Upper lobe of right lung (tissue), 1 donor: ENCODE measurements at regions not wholly inside any gene's neighbourhood (a gene's known extent, or its start where the extent isn't known, plus 50 kb on each side); places are given as distances from the start of the nearest gene placed in this dataset.
"Not testable (repeated sequence)": the region's sequence is repeated elsewhere in the genome, so short reads cannot be mapped to it uniquely, and the experiment has no call there.

Experiments
- ATAC-seq: fragments of 200-7000 bp; cut with Tn5 transposase; one replicate; pipeline ENCODE4 v1.9.1; 2020; ENCODE audit warnings: mild to moderate bottlenecking, moderate library complexity
- DNase-seq: peaks from one replicate; pipeline ENCODE4 v3.0.0-alpha.2; 2020
- H3K27ac ChIP-seq: fragments of 200-600 bp; one replicate; pipeline ENCODE4 v1.8.0; 2022
- H3K27me3 ChIP-seq: fragments of 200-600 bp; one replicate; pipeline ENCODE4 v1.8.0; 2022; ENCODE audit warnings: mild to moderate bottlenecking
- H3K36me3 ChIP-seq: fragments of 200-600 bp; one replicate; pipeline ENCODE4 v1.8.0; 2022
- H3K4me1 ChIP-seq: fragments of 200-600 bp; one replicate; pipeline ENCODE4 v1.8.0; 2022
- H3K4me3 ChIP-seq: fragments of 200-600 bp; one replicate; pipeline ENCODE4 v1.8.0; 2022; ENCODE audit warnings: mild to moderate bottlenecking
- H3K9me3 ChIP-seq: fragments of 200-600 bp; one replicate; pipeline ENCODE4 v1.8.0; 2022
- intact Hi-C: fragments of 100-400 bp; cut with DNase I; formaldehyde crosslinking; loops from one replicate; pipeline ENCODE4 v1.11.0; 2022
- TF ChIP-seq, protein P1 (sequence below): fragments of 200-600 bp; IDR thresholded peaks from one replicate; pipeline ENCODE4 v1.8.0; 2022; ENCODE audit warnings: antibody characterized with exemption
- donor health status: DM: no; HTN: yes; CAD: no; lungs with severe emphysema.

DNA sequence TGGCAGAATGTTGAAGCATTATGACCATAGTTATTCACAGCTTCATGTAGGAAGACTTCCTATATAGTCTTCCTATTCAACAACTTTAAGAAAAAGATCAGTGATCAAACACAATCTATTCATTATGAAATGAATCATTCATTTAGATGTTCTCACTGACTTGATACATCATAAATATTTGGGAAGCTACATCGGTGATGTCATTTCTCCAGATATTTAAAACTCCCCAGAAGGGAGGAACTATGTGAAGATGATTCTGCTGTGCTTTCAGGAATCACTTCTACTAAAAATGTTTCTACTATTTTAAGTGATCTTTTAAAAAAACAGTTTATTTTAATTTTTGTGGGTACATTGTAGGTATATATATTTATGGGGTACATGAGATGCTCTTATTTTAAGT is 316.4 kb downstream of the BCAT1 start:
- ATAC-seq (no peak), DNase-seq (no peak)
- intact Hi-C loops: no loop called here
- Histone ChIP-seq H3K27me3 (no peaks in the 10 kb centered on the region), H3K27ac (no peak overlapping the region), H3K9me3 (no peaks in the 10 kb centered on the region), H3K4me3 (no peak overlapping the region), H3K4me1 (peaks cover 7% of the 10 kb centered on the region), H3K36me3 (no peaks in the 10 kb centered on the region)
- TF ChIP-seq, protein P1, sequence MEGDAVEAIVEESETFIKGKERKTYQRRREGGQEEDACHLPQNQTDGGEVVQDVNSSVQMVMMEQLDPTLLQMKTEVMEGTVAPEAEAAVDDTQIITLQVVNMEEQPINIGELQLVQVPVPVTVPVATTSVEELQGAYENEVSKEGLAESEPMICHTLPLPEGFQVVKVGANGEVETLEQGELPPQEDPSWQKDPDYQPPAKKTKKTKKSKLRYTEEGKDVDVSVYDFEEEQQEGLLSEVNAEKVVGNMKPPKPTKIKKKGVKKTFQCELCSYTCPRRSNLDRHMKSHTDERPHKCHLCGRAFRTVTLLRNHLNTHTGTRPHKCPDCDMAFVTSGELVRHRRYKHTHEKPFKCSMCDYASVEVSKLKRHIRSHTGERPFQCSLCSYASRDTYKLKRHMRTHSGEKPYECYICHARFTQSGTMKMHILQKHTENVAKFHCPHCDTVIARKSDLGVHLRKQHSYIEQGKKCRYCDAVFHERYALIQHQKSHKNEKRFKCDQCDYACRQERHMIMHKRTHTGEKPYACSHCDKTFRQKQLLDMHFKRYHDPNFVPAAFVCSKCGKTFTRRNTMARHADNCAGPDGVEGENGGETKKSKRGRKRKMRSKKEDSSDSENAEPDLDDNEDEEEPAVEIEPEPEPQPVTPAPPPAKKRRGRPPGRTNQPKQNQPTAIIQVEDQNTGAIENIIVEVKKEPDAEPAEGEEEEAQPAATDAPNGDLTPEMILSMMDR: no peak

DNA sequence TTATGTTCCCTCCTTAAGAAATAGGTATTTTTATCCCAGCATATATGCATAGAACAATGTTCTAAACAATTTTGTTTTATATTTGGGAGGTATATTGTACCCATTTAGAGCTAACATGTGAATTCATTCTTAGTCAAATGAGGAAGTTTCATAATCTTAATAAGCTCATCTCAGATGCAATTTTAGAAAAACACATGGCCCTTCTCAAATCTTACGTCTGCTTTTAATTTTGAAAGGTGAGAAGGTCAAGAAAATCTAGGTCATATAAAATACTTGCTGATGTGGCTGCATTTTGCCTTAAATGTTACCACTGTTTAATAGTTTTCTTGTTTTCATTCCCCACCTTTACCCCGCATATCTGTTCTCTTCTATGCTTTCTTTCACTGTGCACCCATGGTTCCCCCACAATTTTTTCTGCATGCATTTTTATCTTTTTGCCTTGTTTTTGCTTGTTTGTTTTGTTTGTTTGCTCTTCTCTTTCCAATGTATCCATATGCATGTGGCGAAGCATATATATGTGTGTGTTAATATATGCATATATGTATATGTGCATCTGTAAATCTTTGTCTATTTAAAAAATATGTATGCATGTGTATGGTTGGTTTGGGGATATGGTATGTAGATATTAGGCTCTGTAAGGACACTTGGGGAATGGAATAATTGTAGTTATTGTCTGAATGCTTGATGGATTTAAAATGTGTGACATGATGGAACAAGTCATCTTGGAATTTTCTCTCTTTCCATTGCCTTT is 317.1 kb downstream of the BCAT1 start:
- DNase-seq (no peak), ATAC-seq (no peak)
- TF ChIP-seq, protein P1: no peak
- Histone ChIP-seq H3K4me1 (peaks cover 7% of the 10 kb centered on the region), H3K27ac (no peak overlapping the region), H3K4me3 (no peak overlapping the region), H3K27me3 (no peaks in the 10 kb centered on the region), H3K9me3 (no peaks in the 10 kb centered on the region), H3K36me3 (no peaks in the 10 kb centered on the region)
- intact Hi-C loops: no loop called here

DNA sequence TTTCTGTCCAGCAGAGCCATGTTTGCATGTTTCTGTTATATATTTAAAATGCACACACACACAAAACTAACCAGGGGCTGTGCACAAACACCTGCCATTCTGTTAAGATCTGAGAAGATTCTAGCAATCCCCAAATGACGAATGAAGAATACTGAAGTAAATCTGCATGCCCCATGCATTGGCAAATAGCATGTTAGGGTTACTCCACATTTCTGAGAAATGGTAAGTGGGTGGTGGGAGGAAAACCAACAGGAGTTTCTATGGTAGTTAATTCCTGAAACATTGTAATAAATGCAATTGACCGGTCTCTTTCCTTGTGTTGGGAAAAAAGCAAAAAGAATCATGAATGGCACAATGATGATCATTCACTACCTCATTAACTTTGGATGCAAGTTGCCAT is 318.0 kb downstream of the BCAT1 start:
- intact Hi-C loops: no loop called here
- ATAC-seq: no peak

DNA sequence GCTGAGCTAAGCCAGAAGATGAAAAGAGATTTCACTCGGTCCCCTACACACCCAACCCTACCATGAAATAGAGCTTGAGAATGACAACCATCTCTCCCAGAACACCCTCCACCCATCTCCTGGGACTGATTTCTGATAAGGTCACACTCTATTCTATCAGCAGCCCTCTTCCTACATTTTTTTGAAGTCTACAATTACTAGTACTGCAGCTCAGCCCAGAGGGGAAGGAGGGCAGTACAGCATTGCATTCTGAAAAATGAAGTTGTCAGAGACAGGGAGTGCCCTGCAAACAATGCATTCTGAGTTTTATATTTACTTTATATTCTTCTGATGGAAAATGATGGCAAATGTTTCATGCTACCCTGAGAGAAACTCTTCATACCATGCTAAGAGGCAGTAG is 318.5 kb downstream of the BCAT1 start:
- Histone ChIP-seq H3K9me3 (no peaks in the 10 kb centered on the region), H3K36me3 (no peaks in the 10 kb centered on the region), H3K4me1 (peaks cover 7% of the 10 kb centered on the region), H3K27ac (no peak overlapping the region), H3K4me3 (no peak overlapping the region), H3K27me3 (no peaks in the 10 kb centered on the region)
- DNase-seq: no peak
- intact Hi-C loops: no loop called here
- TF ChIP-seq, protein P1: no peak
- no peak for ATAC-seq

More for the DNA sequence above, 318.0 kb downstream of the BCAT1 start:
- DNase-seq: no peak
- TF ChIP-seq, protein P1: no peak
- Histone ChIP-seq H3K27me3 (no peaks in the 10 kb centered on the region), H3K9me3 (no peaks in the 10 kb centered on the region), H3K36me3 (no peaks in the 10 kb centered on the region), H3K27ac (no peak overlapping the region), H3K4me3 (no peak overlapping the region), H3K4me1 (peaks cover 7% of the 10 kb centered on the region)

DNA sequence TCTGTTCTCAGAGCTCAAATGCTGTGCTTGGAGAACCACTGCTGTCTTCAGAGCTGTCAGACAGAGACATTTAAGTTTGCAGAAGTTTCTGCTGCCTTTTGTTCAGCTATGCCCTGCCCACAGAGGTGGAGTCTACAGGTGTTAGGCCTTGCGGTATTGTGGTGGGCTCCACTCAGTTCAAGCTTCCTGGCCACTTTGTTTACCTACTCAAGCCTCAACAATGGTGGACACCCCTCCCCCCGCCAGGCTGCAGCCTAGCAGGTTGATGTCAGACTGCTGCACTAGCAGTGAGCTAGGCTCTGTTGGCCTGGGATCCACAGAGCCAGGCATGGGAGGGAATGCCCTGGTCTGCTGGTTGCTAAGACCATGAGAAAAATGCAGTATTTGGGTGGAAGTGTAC is 323.8 kb downstream of the BCAT1 start:
- TF ChIP-seq, protein P1: no peak
- ATAC-seq: no peak
- Histone ChIP-seq H3K4me1 (no peaks in the 10 kb centered on the region), H3K27me3 (no peaks in the 10 kb centered on the region), H3K9me3 (no peaks in the 10 kb centered on the region), H3K36me3 (no peaks in the 10 kb centered on the region), H3K27ac (no peak overlapping the region), H3K4me3 (no peak overlapping the region)
- intact Hi-C loops: no loop called here
- DNase-seq: no peak

DNA sequence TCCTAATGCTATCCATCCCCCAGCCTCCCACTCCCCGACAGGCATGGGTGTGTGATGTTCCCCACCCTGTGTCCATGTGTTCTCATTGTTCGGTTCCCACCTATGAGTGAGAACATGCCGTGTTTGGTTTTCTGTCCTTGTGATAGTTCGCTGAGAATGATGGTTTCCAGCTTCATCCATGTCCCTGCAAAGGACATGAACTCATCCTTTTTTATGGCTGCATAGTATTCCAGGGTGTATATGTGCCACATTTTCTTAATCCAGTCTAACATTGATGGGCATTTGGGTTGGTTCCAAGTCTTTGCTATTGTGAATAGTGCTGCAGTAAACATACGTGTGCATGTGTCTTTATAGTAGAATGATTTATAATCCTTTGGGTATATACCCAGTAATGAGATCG is 328.9 kb downstream of the BCAT1 start:
- DNase-seq, H3K9me3 ChIP-seq, ATAC-seq, H3K27ac ChIP-seq, H3K36me3 ChIP-seq, H3K4me1 ChIP-seq, H3K27me3 ChIP-seq, intact Hi-C loops, H3K4me3 ChIP-seq: not testable (repeated sequence)
